GM10847 (cell line): ENCODE measurements at regions not wholly inside any gene's neighbourhood (a gene's known extent, or its start where the extent isn't known, plus 50 kb on each side); places are given as distances from the start of the nearest gene placed in this dataset.

ENCODE experiments used
- POLR2A ChIP-seq: IDR thresholded peaks from 2 replicates; pipeline ENCODE4 v1.6.1; 2011; ENCODE audit not compliant: insufficient read length; ENCODE audit errors: extremely low read depth

DNA sequence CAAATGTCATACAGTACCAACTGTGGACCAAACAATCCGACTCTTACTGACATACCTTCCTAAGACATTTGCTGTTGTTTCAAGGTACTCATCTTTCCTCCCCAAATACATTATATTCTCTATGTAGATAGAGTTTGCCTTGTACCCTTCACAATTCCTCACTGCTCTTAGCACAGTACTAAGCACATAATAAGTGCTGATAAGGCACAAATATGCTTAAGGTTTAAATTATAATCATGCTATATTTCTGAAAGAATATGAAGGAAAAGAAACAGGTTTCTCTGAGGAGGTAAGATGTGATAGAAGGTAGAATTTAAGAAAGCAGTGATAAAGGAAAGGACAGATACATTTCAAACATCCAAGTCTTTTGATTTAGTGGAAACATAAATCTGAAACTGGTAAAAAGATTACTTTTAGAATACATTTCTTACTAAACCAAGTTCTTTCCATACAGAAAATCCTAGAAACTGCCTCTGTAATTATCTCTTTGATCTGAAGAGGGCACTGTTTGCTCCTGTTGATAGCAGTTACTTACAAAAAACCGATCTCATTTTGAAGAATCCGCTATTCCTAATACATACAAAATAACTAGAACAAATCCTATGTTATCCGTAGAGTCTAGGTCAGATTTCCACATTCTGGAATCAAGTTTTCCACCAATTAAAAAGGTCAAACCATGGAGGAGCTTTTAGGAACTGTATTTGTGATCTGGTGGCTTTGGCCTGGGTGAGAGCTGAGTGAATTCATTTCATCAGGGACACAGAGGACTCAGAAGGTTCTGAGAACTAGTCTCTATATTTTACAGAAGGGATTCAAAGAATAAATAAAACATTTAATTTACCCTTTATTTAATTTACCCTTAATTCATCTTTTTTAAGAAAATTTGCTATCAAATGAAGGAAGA, 311.9 kb downstream of the DAD1 start:
- TF ChIP-seq POLR2A = no peak

DNA sequence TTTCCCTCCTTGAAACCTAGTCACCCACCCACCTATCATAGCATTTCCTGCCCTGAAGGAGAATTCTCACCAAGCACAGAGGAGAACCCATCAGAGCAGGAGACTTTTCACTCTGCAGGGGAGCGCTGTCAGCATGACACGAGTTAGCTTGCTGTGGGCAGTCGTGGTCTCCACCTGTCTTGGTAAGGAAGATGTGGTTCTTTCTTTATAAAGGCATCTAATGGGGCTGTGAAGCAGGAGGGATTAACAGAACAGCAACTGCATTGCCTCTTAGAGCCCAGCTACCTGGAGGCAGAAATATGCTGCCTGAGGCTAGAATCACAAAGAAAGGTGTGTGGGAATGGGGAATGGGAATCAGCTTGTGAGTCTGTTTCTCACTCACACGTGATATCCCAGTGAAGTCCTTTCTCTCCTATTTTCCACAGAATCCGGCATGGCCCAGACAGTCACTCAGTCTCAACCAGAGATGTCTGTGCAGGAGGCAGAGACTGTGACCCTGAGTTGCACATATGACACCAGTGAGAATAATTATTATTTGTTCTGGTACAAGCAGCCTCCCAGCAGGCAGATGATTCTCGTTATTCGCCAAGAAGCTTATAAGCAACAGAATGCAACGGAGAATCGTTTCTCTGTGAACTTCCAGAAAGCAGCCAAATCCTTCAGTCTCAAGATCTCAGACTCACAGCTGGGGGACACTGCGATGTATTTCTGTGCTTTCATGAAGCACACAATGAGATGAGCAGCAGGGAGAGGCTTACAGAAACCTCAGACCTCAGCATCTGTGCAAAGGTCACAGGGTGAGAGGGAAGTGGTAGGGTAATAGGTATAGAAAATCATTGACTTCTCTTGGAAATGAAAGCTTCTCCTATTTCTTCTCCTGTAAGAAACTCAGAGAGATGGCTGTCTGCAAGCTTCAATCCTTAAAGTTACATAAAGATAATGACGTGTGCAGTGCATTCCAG, 316.9 kb downstream of the DAD1 start:
- TF ChIP-seq POLR2A = no peak

DNA sequence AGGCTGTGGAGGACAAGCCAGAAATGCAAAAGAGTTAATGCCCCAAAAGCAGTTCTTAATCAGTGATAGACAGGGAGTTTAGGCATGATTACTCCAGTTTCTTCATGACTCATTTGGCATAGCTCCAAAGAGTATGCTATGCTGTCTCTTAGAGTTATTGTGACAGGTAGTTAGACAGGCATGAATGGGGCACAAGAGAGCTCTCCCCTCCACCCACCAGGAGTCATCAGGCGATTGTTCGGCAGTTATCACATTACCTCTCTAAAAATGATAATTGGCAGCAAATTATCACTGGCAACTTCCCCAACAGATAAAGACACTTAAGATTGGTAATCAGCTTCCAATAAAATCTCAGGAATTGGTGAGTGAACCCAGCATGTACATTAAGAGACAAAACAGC, 320.1 kb downstream of the DAD1 start:
- TF ChIP-seq POLR2A = no peak

DNA sequence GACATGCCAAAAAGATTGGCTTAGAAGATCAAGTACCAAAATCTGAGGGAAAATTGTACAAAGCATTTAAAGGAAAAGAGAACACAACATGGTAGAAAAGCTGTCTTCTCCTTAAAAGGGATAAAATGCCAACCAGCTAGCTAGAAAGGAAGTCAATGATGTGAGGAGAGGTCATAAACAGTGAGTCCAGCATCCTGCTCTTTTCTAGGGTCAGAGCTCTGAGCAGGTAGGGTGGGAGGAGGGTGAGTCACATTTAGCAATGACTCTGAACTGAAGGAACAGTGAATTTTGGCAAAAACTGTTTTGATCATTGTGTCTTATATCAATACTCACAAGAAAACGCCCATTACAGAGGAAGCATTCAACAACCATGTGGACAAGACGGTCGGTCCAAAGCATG, 322.3 kb downstream of the DAD1 start:
- no peak for TF ChIP-seq POLR2A

DNA sequence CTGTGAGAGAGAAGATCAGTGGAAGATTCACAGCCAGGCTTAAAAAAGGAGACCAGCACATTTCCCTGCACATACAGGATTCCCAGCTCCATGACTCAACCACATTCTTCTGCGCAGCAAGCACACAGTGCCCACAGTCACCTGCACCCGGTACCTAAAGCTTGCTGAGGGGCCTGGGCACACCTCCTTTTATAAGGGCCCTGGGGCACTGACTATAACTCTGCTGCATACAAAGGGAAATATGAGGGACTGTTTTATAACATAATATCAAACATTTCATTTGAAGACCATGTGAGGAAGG, 322.9 kb downstream of the DAD1 start:
- TF ChIP-seq POLR2A = no peak

DNA sequence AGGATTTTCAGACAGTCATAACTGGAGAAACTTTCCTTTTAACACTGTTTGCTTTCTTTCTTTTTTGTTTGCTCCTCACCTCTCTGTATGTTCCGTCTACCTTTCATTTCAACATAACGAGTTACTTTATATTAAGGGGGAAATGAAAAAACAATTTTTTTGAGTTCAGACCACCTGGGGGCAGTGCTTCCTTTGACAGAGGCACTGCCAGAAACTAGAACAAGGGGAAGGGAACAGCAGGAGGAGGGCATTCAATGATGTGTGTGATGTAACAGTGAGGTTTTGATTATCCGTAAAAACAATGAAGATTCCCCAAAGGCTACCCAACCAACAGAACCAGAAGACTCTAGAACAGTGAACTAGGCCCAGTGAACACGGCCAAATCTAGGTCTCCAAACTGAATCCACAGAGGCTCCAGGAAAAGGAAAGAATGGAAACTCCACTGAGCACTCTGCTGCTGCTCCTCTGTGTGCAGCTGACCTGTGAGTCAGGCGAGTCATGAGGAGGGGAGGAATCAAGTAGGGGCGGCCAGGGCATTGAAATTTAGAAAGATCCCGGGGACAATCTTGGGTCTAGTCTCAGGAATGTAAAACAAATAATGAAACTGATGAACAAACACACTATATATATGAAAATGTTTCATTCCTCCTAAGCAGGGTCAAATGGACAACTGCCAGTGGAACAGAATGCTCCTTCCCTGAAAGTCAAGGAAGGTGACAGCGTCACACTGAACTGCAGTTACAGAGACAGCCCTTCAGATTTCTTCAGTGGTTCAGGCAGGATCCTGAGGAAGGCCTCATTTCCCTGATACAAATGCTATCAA, 323.5 kb downstream of the DAD1 start:
- no peak for TF ChIP-seq POLR2A

DNA sequence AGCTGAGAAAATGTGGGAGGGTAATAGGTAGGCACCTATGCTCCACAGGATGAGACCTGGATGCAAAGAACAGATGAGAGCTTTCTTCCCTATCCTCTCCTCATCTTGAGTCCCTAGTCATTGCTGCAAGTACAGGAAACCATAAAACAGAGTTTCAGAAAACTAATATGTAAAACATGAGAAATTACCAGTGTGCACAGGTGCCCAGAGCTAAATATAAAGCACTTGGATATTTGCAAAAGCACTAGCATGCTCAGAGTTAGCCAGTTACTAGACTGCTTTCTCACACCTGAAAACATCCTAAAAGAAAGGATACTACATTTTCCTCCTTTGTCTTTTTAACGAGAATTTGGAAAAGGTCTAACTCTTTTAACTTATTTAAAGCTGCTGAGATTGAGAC, 324.3 kb downstream of the DAD1 start:
- no peak for TF ChIP-seq POLR2A

DNA sequence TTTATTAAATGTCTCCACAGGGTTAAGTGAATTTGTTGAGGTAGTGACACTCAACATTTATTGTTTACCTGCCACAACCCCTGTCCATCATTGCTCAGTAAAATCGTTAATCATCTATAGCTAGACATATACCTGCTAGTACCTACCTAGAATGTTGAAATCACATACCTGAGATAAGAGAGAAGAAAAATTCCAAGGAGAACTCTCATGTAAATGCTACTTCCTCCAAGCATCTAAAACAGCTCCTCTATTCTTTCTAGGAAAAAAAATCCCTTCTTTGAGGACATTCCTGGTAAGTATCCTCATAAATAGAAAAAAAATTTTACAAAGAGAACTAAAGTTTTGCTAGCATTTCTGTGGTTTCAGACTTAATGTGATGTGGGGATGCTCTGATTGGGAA, 325.1 kb downstream of the DAD1 start:
- no peak for TF ChIP-seq POLR2A

DNA sequence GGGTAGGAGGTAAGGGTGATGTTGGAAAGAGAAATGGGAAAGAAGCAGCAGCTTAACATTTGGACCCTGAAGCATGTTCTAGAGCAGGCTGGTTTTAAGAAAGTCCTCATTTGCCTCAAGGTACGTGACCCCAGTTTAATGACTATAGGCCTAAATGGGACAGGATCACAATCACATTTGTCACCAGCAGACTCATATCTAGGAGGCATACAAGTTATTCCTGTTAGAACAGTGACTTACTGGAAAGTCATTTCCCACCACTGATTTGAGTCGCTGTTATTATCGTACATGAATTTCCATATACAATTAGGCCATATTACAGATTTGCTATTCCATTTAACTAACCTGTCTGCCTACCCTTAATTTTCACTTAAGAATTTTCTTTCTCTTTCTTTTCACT, 326.1 kb downstream of the DAD1 start:
- no peak for TF ChIP-seq POLR2A

DNA sequence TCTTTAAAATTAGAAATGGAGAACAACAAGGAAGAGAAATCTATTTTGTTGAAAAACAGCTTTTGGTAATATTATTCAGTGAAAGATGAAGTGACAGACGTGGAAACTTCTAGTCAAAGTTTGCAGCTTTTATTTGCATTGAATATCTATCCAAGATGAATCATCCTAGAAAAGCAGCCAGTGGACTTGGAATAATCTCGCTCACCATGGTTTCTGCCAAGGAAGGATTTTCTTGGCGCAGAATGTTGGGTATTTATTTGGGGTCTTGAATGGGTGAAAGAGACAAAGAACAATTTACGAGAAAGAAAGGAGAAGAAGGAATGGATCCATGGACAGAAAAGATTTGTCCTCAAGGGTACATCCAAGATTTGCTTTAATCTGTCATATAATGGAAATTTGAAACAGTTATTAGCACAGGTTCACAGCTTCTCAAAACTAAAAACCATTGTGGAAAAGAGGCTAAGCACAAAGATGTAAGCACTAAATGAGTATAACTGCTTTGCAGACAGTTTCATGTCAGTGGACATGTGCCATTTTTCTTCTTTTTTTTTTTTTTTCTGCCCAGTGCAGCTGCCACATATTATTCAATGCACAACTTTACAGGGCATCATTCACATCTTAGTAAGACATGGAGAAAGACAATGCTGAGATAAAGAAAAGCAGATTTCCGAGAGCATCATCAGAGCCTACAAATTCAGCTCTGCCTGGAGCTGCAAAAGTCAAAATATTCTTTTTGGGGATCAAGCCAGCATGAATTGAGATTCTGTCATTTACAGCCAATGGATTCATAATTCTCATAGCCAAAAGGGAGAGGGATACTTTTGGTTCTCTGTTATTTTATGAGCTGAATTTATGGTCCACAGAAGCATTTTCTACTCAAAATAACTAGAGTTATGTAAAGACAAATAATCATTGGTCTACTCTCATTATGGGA, 333.7 kb downstream of the DAD1 start:
- no peak for TF ChIP-seq POLR2A

DNA sequence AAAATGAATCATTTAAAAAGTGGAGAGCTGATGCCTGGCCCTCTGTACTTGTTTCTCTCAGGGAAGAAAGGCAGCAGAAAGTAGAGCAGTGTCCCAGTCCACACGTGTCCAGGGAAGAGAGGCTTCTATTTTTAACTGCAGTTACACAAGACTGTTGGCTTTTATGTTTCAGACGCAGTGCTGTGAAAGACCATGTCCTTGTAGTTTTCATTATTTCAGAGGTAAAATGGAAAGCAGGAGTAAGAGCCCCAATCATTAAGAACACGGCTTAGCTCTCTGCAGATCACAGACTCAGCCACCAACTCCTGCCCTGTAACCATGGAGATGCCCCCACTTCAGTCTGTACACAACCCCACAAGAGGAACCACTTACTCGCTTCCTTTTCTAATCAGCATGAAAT, 336.3 kb downstream of the DAD1 start:
- TF ChIP-seq POLR2A = no peak

DNA sequence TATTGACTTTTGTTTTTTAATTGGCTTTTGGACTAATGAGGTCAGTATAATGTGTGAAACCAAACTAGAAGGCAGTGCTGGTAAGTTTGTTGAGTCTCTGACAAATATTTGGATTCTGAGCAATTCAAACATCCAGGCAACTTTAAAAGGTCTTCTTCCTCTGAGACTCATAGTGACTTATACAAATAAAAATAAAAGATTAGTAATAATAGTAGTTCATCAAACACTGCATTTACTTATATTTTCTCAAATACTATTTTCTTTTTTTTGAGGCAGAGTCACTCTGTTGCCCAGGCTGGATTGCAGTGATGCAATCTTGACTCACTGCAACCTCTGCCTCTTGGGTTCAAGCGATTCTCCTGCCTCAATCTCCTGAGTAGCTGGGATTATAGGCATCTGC, 337.9 kb downstream of the DAD1 start:
- TF ChIP-seq POLR2A = no peak

DNA sequence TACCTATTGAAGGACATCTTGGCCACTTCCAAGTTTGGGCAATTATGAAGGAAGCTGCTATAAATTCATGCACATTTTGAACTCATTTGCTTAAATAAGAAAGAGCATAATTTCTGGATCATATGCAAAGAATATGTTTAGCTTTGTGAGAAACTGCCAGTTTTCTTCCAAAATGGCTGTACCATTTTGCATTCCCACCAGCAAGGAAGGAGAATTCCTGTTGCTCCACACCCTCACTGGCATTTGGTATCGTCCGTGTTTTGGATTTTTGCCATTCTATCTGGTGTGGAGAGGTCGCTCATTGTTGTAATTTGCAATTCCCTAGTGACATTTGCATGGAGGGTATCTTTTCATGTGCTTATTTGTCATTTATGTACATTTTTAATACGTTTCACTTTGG, 339.3 kb downstream of the DAD1 start:
- TF ChIP-seq POLR2A = no peak

DNA sequence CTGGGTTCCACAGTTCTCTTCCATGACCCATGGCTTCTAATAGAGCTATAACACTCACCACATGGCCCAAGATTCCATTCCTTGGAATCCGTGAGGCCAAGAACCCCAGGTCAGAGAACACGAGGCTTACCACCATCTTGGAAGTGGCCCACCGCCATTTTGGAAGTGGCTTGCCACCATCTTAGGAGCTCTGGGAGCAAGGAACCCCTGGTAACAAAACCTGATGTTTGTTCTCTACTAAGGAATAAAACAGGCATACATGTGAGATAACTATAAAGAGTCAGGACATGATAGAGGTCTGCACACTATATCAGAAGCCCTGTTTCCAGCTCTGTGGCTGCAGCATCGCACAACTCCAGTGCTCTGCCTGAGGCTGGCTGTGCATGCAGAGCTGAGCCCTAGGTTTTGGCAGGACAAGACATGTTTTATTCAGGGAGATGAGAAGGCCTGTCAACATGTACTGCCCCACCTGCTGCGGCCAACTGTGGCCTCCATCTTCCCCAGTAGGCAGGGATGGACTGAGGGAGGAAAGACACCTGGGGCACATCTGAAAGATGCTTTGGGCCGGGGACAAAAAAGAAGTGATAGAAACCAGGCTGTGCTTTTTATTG, 344.9 kb downstream of the DAD1 start:
- TF ChIP-seq POLR2A = no peak
